Ectodermal cell (in vitro differentiated cells): ENCODE measurements at regions not wholly inside any gene's neighbourhood (a gene's known extent, or its start where the extent isn't known, plus 50 kb on each side); places are given as distances from the start of the nearest gene placed in this dataset.
A peak's percentile ranks its signal among the peaks of the same experiment; 100 is the strongest.

ENCODE experiments used
- H3K27ac ChIP-seq: 2 replicates; pipeline ENCODE4 v1.7.0; 2013; ENCODE audit warnings: mild to moderate bottlenecking, low read depth, low read length; ENCODE audit not compliant: insufficient read depth, poor library complexity, severe bottlenecking
- H3K27me3 ChIP-seq: 2 replicates; pipeline ENCODE4 v1.7.0; 2013; ENCODE audit warnings: mild to moderate bottlenecking, low read length; ENCODE audit not compliant: insufficient read depth, control insufficient read depth, poor library complexity, severe bottlenecking
- H3K36me3 ChIP-seq: one replicate; pipeline ENCODE4 v1.7.0; 2013; ENCODE audit warnings: low read length; ENCODE audit not compliant: control insufficient read depth, insufficient read depth
- H3K4me1 ChIP-seq: one replicate; pipeline ENCODE4 v1.7.0; 2013; ENCODE audit warnings: low read length; ENCODE audit not compliant: control insufficient read depth, insufficient read depth
- H3K4me3 ChIP-seq: 2 replicates; pipeline ENCODE4 v1.7.0; 2013; ENCODE audit warnings: low read depth, low read length, control low read depth; ENCODE audit not compliant: insufficient read depth
- H3K9me3 ChIP-seq: 2 replicates; pipeline ENCODE4 v1.7.0; 2013; ENCODE audit warnings: mild to moderate bottlenecking, low read length, moderate library complexity; ENCODE audit not compliant: control insufficient read depth
- WGBS, 2 experiments: methylation state at CpG; one replicate each; pipeline ENCODE4 v1.1.7; 2013; ENCODE audit warnings: missing lambda C conversion rate in 2 of 2; 5-methylcytosine and 5-hydroxymethylcytosine counted together

GRCh38 chr2:7417845-7418742, 500.9 kb downstream of the RNF144A start:
- Histone ChIP-seq H3K36me3 (no peaks in the 10 kb centered on the region), H3K4me3 (no peak overlapping the region), H3K9me3 (no peaks in the 10 kb centered on the region), H3K27me3 (no peaks in the 10 kb centered on the region), H3K27ac (no peak overlapping the region), H3K4me1 (no peaks in the 10 kb centered on the region)
- 96 to 100% methylated on average over 2 of the region's 2 CpGs for WGBS, 2 experiments

- Histone ChIP-seq H3K4me1 (no peaks in the 10 kb centered on the region), H3K4me3 (no peak overlapping the region), H3K36me3 (no peaks in the 10 kb centered on the region), H3K27ac (no peak overlapping the region), H3K9me3 (no peaks in the 10 kb centered on the region), H3K27me3 (no peaks in the 10 kb centered on the region)
- 89% methylated on average over 1 of the region's 1 CpG; no CpG with 5 or more reads in 1 of the 2 experiments for WGBS, 2 experiments
These were observed 502.0 kb downstream of the RNF144A start for GRCh38 chr2:7419186-7419585.

- no peaks in the 10 kb centered on the region for H3K36me3 ChIP-seq
- no peaks in the 10 kb centered on the region for H3K27me3 ChIP-seq
- H3K9me3 ChIP-seq = no peaks in the 10 kb centered on the region
- H3K27ac ChIP-seq = no peak overlapping the region
- 100% methylated on average over 1 of the region's 1 CpG; no CpG with 5 or more reads in 1 of the 2 experiments for WGBS, 2 experiments
- no peaks in the 10 kb centered on the region for H3K4me1 ChIP-seq
- no peak overlapping the region for H3K4me3 ChIP-seq
These were observed 502.7 kb downstream of the RNF144A start for GRCh38 chr2:7419814-7420311.

GRCh38 chr2:7420530-7420929, 503.3 kb downstream of the RNF144A start:
- H3K4me3 ChIP-seq = no peak overlapping the region
- H3K27ac ChIP-seq = no peak overlapping the region
- H3K9me3 ChIP-seq = no peaks in the 10 kb centered on the region
- 93 to 95% methylated on average over 6 of the region's 6 CpGs for WGBS, 2 experiments
- no peaks in the 10 kb centered on the region for H3K4me1 ChIP-seq
- no peaks in the 10 kb centered on the region for H3K36me3 ChIP-seq
- H3K27me3 ChIP-seq = no peaks in the 10 kb centered on the region

- H3K27ac ChIP-seq = no peak overlapping the region
- no peaks in the 10 kb centered on the region for H3K4me1 ChIP-seq
- no peaks in the 10 kb centered on the region for H3K36me3 ChIP-seq
- no peaks in the 10 kb centered on the region for H3K9me3 ChIP-seq
- WGBS, 2 experiments = 83 to 84% methylated on average over 4 of the region's 4 CpGs
- H3K4me3 ChIP-seq = no peak overlapping the region
- no peaks in the 10 kb centered on the region for H3K27me3 ChIP-seq
These were observed 507.3 kb downstream of the RNF144A start for GRCh38 chr2:7424481-7424880.

GRCh38 chr2:7427293-7428060, 510.3 kb downstream of the RNF144A start:
- Histone ChIP-seq H3K27ac (no peak overlapping the region), H3K27me3 (peaks cover 8% of the 10 kb centered on the region), H3K4me3 (no peak overlapping the region), H3K4me1 (peaks cover 10% of the 10 kb centered on the region), H3K9me3 (no peaks in the 10 kb centered on the region), H3K36me3 (no peaks in the 10 kb centered on the region)
- WGBS, 2 experiments = 63 to 65% methylated on average over 8 of the region's 8 CpGs

GRCh38 chr2:7428454-7429204, 511.4 kb downstream of the RNF144A start:
- H3K9me3 ChIP-seq = no peaks in the 10 kb centered on the region
- no peaks in the 10 kb centered on the region for H3K36me3 ChIP-seq
- no peak overlapping the region for H3K4me3 ChIP-seq
- 94 to 95% methylated on average over 15 of the region's 15 CpGs for WGBS, 2 experiments
- peaks cover 8% of the 10 kb centered on the region for H3K27me3 ChIP-seq
- no peak overlapping the region for H3K27ac ChIP-seq
- H3K4me1 ChIP-seq = peaks cover 10% of the 10 kb centered on the region

- H3K27me3 ChIP-seq = peaks cover 8% of the 10 kb centered on the region
These were observed 512.5 kb downstream of the RNF144A start for GRCh38 chr2:7429733-7430132.

GRCh38 chr2:7430421-7430868, 513.2 kb downstream of the RNF144A start:
- H3K4me3 ChIP-seq = peak overlapping the region; percentile 37
- H3K4me1 ChIP-seq = peaks cover 10% of the 10 kb centered on the region
- H3K27ac ChIP-seq = no peak overlapping the region
- no peaks in the 10 kb centered on the region for H3K9me3 ChIP-seq
- WGBS, 2 experiments = 39 to 41% methylated on average over 10 of the region's 10 CpGs
- H3K27me3 ChIP-seq = peaks cover 8% of the 10 kb centered on the region
- H3K36me3 ChIP-seq = no peaks in the 10 kb centered on the region

More at GRCh38 chr2:7429733-7430132, 512.5 kb downstream of the RNF144A start:
- 87 to 95% methylated on average over 4 of the region's 4 CpGs for WGBS, 2 experiments
- no peaks in the 10 kb centered on the region for H3K9me3 ChIP-seq
- H3K4me3 ChIP-seq = no peak overlapping the region
- no peak overlapping the region for H3K27ac ChIP-seq
- H3K36me3 ChIP-seq = no peaks in the 10 kb centered on the region
- peaks cover 10% of the 10 kb centered on the region for H3K4me1 ChIP-seq
